NT2/D1 (cell line): ENCODE measurements at regions not wholly inside any gene's neighbourhood (a gene's known extent, or its start where the extent isn't known, plus 50 kb on each side); places are given as distances from the start of the nearest gene placed in this dataset.

Experiments used
- DNase-seq: peaks from one replicate; pipeline ENCODE4 v3.0.0-alpha.2; 2011; ENCODE audit warnings: low read depth, low spot score
- H3K27me3 ChIP-seq: 2 replicates; pipeline ENCODE4 v1.6.0; 2011; ENCODE audit warnings: mild to moderate bottlenecking; ENCODE audit not compliant: insufficient read length, insufficient read depth
- H3K36me3 ChIP-seq: 2 replicates; pipeline ENCODE4 v1.6.1; 2011; ENCODE audit warnings: mild to moderate bottlenecking, low read length, mixed read lengths; ENCODE audit not compliant: insufficient read depth, insufficient read length
- H3K4me1 ChIP-seq: 2 replicates; pipeline ENCODE4 v1.5.1; 2011; ENCODE audit not compliant: insufficient read depth, insufficient read length
- H3K4me3 ChIP-seq: 2 replicates; pipeline ENCODE4 v1.5.1; 2011; ENCODE audit warnings: low read depth; ENCODE audit not compliant: insufficient read length
- H3K9ac ChIP-seq: 2 replicates; pipeline ENCODE4 v1.6.0; 2011; ENCODE audit warnings: low read depth; ENCODE audit not compliant: insufficient read length
- H3K9me3 ChIP-seq: 2 replicates; pipeline ENCODE4 v1.5.1; 2011; ENCODE audit warnings: mild to moderate bottlenecking, low read length; ENCODE audit not compliant: insufficient read depth
- SUZ12 ChIP-seq: IDR thresholded peaks from 2 replicates; pipeline ENCODE4 v1.6.1; 2011; ENCODE audit not compliant: insufficient read length, insufficient read depth; ENCODE audit errors: extremely low read depth
- YY1 ChIP-seq: IDR thresholded peaks from 2 replicates; pipeline ENCODE4 v1.6.1; 2011; ENCODE audit not compliant: insufficient read length, insufficient read depth
- ZNF274 ChIP-seq: IDR thresholded peaks from 2 replicates; pipeline ENCODE4 v1.6.1; 2011; ENCODE audit warnings: mild to moderate bottlenecking, low read depth, low read length

DNA sequence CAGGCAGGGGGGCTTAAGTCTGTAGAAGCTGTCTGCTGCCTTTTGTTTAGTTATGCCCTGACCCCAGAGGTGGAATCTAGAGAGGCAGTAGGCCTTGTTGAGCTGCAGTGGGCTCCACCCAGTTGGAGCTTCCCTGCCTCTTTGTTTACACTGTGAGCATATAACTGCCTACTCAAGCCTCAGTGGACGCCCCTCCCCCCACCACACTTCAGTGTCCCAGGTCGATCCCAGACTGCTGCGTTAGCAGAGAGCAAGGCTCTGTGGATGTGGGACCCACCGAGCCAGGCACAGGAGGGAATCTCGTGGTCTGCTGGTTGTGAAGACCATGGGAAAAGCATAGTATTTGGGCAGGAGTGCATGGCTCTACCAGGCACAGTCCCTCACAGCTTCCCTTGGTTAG, 446.8 kb upstream of the RARB start:
- TF ChIP-seq SUZ12 (no peak), ZNF274 (no peak), YY1 (no peak)
- H3K9ac ChIP-seq = no peak overlapping the region
- H3K27me3 ChIP-seq = no peaks in the 10 kb centered on the region
- no peak for DNase-seq
- no peaks in the 10 kb centered on the region for H3K36me3 ChIP-seq
- H3K4me1 ChIP-seq = no peaks in the 10 kb centered on the region
- H3K4me3 ChIP-seq = no peak overlapping the region
- no peaks in the 10 kb centered on the region for H3K9me3 ChIP-seq

DNA sequence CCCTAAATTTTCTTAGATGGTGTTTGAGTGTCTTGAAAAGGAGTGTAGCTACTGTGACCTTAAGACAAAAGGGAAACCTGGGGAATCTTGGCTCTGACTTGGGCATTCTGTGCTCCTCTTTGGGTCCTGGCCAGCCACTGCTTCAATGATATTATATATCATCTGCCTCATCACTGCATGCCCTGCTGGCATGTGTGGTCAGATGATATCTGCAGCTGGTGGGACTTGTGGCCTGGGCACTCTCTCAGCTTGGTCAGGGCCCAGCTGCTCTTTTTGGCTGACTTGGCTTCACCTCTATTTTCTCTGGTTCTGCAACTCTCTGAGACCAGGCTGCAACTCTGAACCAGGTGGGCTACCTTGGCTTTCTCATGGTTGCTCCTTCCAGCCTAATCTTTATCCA, 446.1 kb upstream of the RARB start:
- Histone ChIP-seq H3K4me3 (no peak overlapping the region), H3K27me3 (no peaks in the 10 kb centered on the region), H3K9ac (no peak overlapping the region), H3K36me3 (no peaks in the 10 kb centered on the region), H3K4me1 (no peaks in the 10 kb centered on the region), H3K9me3 (no peaks in the 10 kb centered on the region)
- TF ChIP-seq YY1 (no peak), ZNF274 (no peak), SUZ12 (no peak)
- DNase-seq = no peak

DNA sequence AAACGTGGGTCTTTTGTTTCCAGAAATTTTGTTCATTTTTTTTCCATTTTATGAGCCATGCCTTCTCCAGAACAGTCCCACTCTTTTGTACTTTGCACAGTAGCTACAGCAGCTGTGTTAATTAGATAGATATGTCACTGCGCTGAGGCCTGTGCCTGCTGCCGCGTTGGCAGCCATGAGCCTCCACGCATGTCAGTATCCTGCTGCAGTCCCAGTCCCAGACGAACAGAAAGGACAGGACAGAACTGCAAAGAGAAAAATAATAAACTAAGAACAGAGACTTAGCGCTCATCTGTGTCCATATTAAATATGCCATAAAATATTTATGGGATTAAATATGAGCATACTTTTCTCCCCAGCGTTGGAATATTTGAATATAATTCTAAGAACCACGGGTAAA, 442.4 kb upstream of the RARB start:
- H3K27me3 ChIP-seq = no peaks in the 10 kb centered on the region
- H3K9me3 ChIP-seq = no peaks in the 10 kb centered on the region
- no peak overlapping the region for H3K4me3 ChIP-seq
- no peaks in the 10 kb centered on the region for H3K4me1 ChIP-seq
- no peaks in the 10 kb centered on the region for H3K36me3 ChIP-seq
- no peak overlapping the region for H3K9ac ChIP-seq
- no peak for TF ChIP-seq SUZ12
- no peak for TF ChIP-seq YY1
- no peak for DNase-seq

DNA sequence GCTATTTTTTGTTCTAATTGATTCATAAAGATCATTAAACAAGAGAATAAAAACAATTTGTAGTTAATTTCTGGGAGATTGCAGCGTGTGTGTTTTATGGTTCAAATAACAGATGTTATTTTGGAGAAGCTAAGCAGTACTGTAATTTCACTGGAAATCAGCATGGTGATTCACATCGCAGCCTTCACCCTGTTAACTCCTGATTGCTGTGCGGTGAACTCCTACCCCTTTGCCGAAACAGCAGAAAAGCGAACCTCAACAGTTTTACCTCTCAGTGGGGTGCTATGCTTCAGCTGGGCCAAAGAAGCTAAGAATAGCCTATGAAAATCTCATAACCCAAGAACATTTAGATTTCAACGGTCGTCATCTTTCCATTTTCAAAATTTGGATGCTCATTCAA, 441.5 kb upstream of the RARB start:
- H3K27me3 ChIP-seq = no peaks in the 10 kb centered on the region
- no peak for TF ChIP-seq YY1
- TF ChIP-seq ZNF274 = no peak
- no peak for TF ChIP-seq SUZ12
- no peak for DNase-seq
- no peaks in the 10 kb centered on the region for H3K9me3 ChIP-seq
- no peak overlapping the region for H3K9ac ChIP-seq
- no peak overlapping the region for H3K4me3 ChIP-seq
- no peaks in the 10 kb centered on the region for H3K4me1 ChIP-seq
- no peaks in the 10 kb centered on the region for H3K36me3 ChIP-seq

DNA sequence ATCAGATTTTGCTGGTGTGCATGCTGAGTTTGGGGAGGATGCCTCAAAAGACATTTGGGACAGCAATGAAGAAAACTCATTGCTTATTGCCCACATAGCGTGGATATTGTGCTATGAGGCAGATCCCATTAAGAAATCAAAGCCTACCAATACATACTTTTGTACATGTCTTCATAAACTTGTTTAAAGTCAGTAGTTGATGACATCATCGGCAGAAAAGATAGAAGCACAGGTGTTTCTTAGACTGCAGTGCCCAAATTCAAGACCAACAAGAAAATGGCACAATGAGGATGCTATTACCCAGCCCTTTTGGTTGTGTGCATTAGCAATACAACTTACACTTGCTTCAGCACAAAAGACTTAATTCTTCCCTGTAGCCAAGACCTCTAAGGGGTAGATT, 428.7 kb upstream of the RARB start:
- no peak for TF ChIP-seq YY1
- TF ChIP-seq ZNF274 = no peak
- no peak for TF ChIP-seq SUZ12
- Histone ChIP-seq H3K4me1 (no peaks in the 10 kb centered on the region), H3K9me3 (no peaks in the 10 kb centered on the region), H3K4me3 (no peak overlapping the region), H3K36me3 (no peaks in the 10 kb centered on the region), H3K27me3 (no peaks in the 10 kb centered on the region), H3K9ac (no peak overlapping the region)
- DNase-seq = no peak

DNA sequence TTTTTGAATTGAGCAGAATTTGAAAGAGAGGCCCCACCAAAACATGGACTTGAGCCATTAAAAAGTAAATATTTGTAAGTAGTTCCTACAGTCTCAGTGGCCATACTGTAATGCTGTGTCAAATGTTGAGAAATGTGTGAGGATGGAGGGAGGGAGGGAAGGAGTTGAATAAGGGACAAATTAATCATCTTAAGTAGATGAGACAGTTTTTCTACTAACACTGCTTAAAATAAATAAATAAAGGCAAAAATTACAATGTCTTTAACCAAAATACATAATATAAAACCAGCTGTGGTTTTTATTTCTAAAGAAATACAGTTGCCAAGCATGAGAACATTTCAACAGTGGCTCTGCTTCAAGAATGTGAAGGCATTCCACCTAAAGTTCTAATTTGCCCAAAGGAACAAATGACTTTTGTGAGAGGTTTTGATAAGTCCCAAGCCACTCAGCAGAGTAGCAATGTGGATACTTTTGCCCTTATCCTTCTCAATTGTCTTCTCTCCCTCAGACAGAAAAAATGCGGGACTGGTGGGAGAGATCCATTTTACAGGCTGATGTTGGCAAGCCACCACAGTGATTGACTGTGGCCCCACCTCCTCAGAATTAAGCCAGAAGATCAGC, 427.0 kb upstream of the RARB start:
- Histone ChIP-seq H3K4me3 (no peak overlapping the region), H3K9ac (no peak overlapping the region), H3K4me1 (no peaks in the 10 kb centered on the region), H3K9me3 (no peaks in the 10 kb centered on the region), H3K36me3 (no peaks in the 10 kb centered on the region), H3K27me3 (no peaks in the 10 kb centered on the region)
- no peak for DNase-seq
- TF ChIP-seq ZNF274 (no peak), YY1 (no peak), SUZ12 (no peak)

DNA sequence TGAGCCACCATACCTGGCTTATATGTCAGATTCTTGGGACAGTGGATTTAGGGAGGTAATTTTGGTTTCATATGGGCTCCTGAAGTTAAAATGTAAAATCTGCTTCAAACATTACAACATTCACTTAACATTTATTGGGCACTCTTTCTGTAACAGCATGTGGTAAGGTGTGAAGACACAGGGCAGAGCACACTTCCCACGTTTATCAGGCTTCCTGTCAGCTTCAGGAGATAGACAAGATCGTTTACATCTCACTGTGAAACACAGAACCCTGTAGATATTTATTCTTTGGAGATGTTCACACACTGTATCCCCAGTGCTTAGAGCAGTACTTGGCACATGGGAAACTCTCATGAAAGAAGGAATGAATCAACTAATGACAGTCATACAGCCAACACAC, 426.0 kb upstream of the RARB start:
- no peak for DNase-seq
- TF ChIP-seq SUZ12 (no peak), YY1 (no peak), ZNF274 (no peak)
- Histone ChIP-seq H3K4me3 (no peak overlapping the region), H3K36me3 (no peaks in the 10 kb centered on the region), H3K27me3 (no peaks in the 10 kb centered on the region), H3K9me3 (no peaks in the 10 kb centered on the region), H3K9ac (no peak overlapping the region), H3K4me1 (no peaks in the 10 kb centered on the region)
